AG04450 (cell line): ENCODE measurements at regions not wholly inside any gene's neighbourhood (a gene's known extent, or its start where the extent isn't known, plus 50 kb on each side); places are given as distances from the start of the nearest gene placed in this dataset.

Experiments
- CTCF ChIA-PET: fragments of 300-600, 350-600 bp; formaldehyde crosslinking; extraction: SDS; loops from one replicate; lab custom pipeline; 2022; ENCODE audit warnings: antibody characterized with exemption, inconsistent platforms; lab: Charles Lee
- POLR2A ChIA-PET: fragments of 350-600 bp; formaldehyde crosslinking; extraction: SDS; loops from one replicate; lab custom pipeline; 2021; ENCODE audit warnings: antibody characterized with exemption, inconsistent platforms; lab: Yijun Ruan, JAX
- DNase-seq: peaks from one replicate; pipeline ENCODE4 v3.0.0-alpha.2; 2011; ENCODE audit warnings: low read depth, low spot score
- H3K27ac ChIP-seq: one replicate; pipeline ENCODE4 v1.5.1; 2012; ENCODE audit warnings: low read depth, low read length, control low read depth
- H3K27me3 ChIP-seq: one replicate; pipeline ENCODE4 v1.6.0; 2012; ENCODE audit warnings: low read length; ENCODE audit not compliant: control insufficient read depth, insufficient read depth
- H3K4me3 ChIP-seq: 2 replicates; pipeline ENCODE4 v1.5.1; 2011; ENCODE audit warnings: mild to moderate bottlenecking, low read depth, low read length, control low read depth
- H3K9me3 ChIP-seq: 2 replicates; pipeline ENCODE4 v1.5.1; 2012; ENCODE audit warnings: low read length; ENCODE audit not compliant: control insufficient read depth, insufficient read depth
- CTCF ChIP-seq: IDR thresholded peaks from 2 replicates; pipeline ENCODE4 v1.5.1; 2011; ENCODE audit warnings: low read depth, low read length, control low read depth, inconsistent platforms

- no peak for DNase-seq
- Histone ChIP-seq H3K27me3 (no peaks in the 10 kb centered on the region), H3K27ac (no peak overlapping the region), H3K4me3 (no peak overlapping the region), H3K9me3 (no peaks in the 10 kb centered on the region)
- CTCF ChIA-PET, result no interaction called here
- POLR2A ChIA-PET, result no interaction called here
- no peak for TF ChIP-seq CTCF
Measured at GRCh38 chr2:188170356-188170755, 121.3 kb upstream of the GULP1 start.

- H3K27ac ChIP-seq, result no peak overlapping the region
- no peak for TF ChIP-seq CTCF
- ChIA-PET CTCF (no interaction called here), POLR2A (no interaction called here)
- H3K4me3 ChIP-seq, result no peak overlapping the region
- H3K9me3 ChIP-seq, result no peaks in the 10 kb centered on the region
- no peaks in the 10 kb centered on the region for H3K27me3 ChIP-seq
- no peak for DNase-seq
Measured at GRCh38 chr2:188176620-188177019, 115.1 kb upstream of the GULP1 start.

GRCh38 chr2:188181067-188181838 is 110.4 kb upstream of the GULP1 start:
- H3K27me3 ChIP-seq, result no peaks in the 10 kb centered on the region
- POLR2A ChIA-PET, result no interaction called here

GRCh38 chr2:188181884-188182283 is 109.8 kb upstream of the GULP1 start:
- no peak for TF ChIP-seq CTCF
- ChIA-PET CTCF (no interaction called here), POLR2A (no interaction called here)
- Histone ChIP-seq H3K27me3 (no peaks in the 10 kb centered on the region), H3K9me3 (no peaks in the 10 kb centered on the region), H3K27ac (no peak overlapping the region), H3K4me3 (no peak overlapping the region)
- DNase-seq, result no peak

More at GRCh38 chr2:188181067-188181838, 110.4 kb upstream of the GULP1 start:
- no peaks in the 10 kb centered on the region for H3K9me3 ChIP-seq
- TF ChIP-seq CTCF, result no peak
- DNase-seq, result no peak
- no peak overlapping the region for H3K4me3 ChIP-seq
- CTCF ChIA-PET, result no interaction called here
- no peak overlapping the region for H3K27ac ChIP-seq

GRCh38 chr2:188187726-188188125 is 103.9 kb upstream of the GULP1 start:
- Histone ChIP-seq H3K9me3 (no peaks in the 10 kb centered on the region), H3K27ac (no peak overlapping the region), H3K27me3 (no peaks in the 10 kb centered on the region), H3K4me3 (no peak overlapping the region)
- CTCF ChIA-PET, result no interaction called here
- no peak for DNase-seq
- POLR2A ChIA-PET, result no interaction called here
- TF ChIP-seq CTCF, result no peak
